HUES6 (cell line): ENCODE measurements at regions not wholly inside any gene's neighbourhood (a gene's known extent, or its start where the extent isn't known, plus 50 kb on each side); places are given as distances from the start of the nearest gene placed in this dataset.
"Not testable (repeated sequence)": the region's sequence is repeated elsewhere in the genome, so short reads cannot be mapped to it uniquely, and the experiment has no call there.

Experiments
- H3K27ac ChIP-seq: 2 replicates; pipeline ENCODE4 v1.7.0; 2013; ENCODE audit warnings: low read depth, mild to moderate bottlenecking, low read length, inconsistent platforms
- H3K27me3 ChIP-seq: 2 replicates; pipeline ENCODE4 v1.6.1; 2013; ENCODE audit warnings: low read length; ENCODE audit not compliant: control insufficient read depth, insufficient read depth
- H3K36me3 ChIP-seq: 2 replicates; pipeline ENCODE4 v1.6.1; 2013; ENCODE audit warnings: low read length; ENCODE audit not compliant: control insufficient read depth, insufficient read depth
- H3K4me1 ChIP-seq: 2 replicates; pipeline ENCODE4 v1.6.1; 2013; ENCODE audit warnings: low read length; ENCODE audit not compliant: control insufficient read depth, insufficient read depth
- H3K4me3 ChIP-seq: 2 replicates; pipeline ENCODE4 v1.5.1; 2013; ENCODE audit warnings: low read depth, low read length
- H3K9ac ChIP-seq: one replicate; pipeline ENCODE4 v1.6.1; 2013; ENCODE audit warnings: mild to moderate bottlenecking, low read length
- H3K9me3 ChIP-seq: 2 replicates; pipeline ENCODE4 v1.6.1; 2013; ENCODE audit warnings: low read depth, low read length; ENCODE audit not compliant: control insufficient read depth, insufficient read depth

- Histone ChIP-seq H3K27me3 (no peaks in the 10 kb centered on the region), H3K4me1 (no peaks in the 10 kb centered on the region), H3K4me3 (no peak overlapping the region), H3K9me3 (no peaks in the 10 kb centered on the region), H3K36me3 (no peaks in the 10 kb centered on the region), H3K27ac (no peak overlapping the region), H3K9ac (no peak overlapping the region)
Observed at GRCh38 chr12:71299541-71300376, 139.8 kb upstream of the LGR5 start.

GRCh38 chr12:71297930-71298329, 140.1 kb upstream of the TSPAN8 start:
- Histone ChIP-seq H3K4me3 (no peak overlapping the region), H3K27me3 (no peaks in the 10 kb centered on the region), H3K9ac (no peak overlapping the region), H3K4me1 (no peaks in the 10 kb centered on the region), H3K36me3 (no peaks in the 10 kb centered on the region), H3K9me3 (no peaks in the 10 kb centered on the region; the same call in 1 of the 2 replicates), H3K27ac (no peak overlapping the region)

GRCh38 chr12:71295953-71296352, 138.2 kb upstream of the TSPAN8 start:
- Histone ChIP-seq H3K4me1 (no peaks in the 10 kb centered on the region), H3K27me3 (no peaks in the 10 kb centered on the region), H3K9ac (no peak overlapping the region), H3K4me3 (no peak overlapping the region), H3K27ac (no peak overlapping the region), H3K9me3 (peaks cover 14% of the 10 kb centered on the region), H3K36me3 (no peaks in the 10 kb centered on the region)

- Histone ChIP-seq H3K9me3 (peaks cover 20% of the 10 kb centered on the region), H3K4me3 (no peak overlapping the region), H3K27me3 (no peaks in the 10 kb centered on the region), H3K36me3 (no peaks in the 10 kb centered on the region), H3K4me1 (no peaks in the 10 kb centered on the region), H3K27ac (no peak overlapping the region), H3K9ac (no peak overlapping the region)
Observed at GRCh38 chr12:71291746-71292145, 133.9 kb upstream of the TSPAN8 start.

- Histone ChIP-seq H3K4me3 (no peak overlapping the region), H3K4me1 (peaks cover 5% of the 10 kb centered on the region; the same call in 1 of the 2 replicates), H3K27me3 (no peaks in the 10 kb centered on the region), H3K9me3 (no peaks in the 10 kb centered on the region), H3K9ac (no peak overlapping the region), H3K36me3 (no peaks in the 10 kb centered on the region), H3K27ac (no peak overlapping the region)
Observed at GRCh38 chr12:71283883-71284282, 126.1 kb upstream of the TSPAN8 start.

- Histone ChIP-seq H3K27me3 (no peaks in the 10 kb centered on the region), H3K4me3 (no peak overlapping the region), H3K4me1 (peaks cover 5% of the 10 kb centered on the region; the same call in 1 of the 2 replicates), H3K27ac (no peak overlapping the region), H3K36me3 (no peaks in the 10 kb centered on the region), H3K9me3 (no peaks in the 10 kb centered on the region), H3K9ac (no peak overlapping the region)
Observed at GRCh38 chr12:71282925-71283324, 125.1 kb upstream of the TSPAN8 start.

GRCh38 chr12:71282020-71282419, 124.2 kb upstream of the TSPAN8 start:
- Histone ChIP-seq H3K4me1 (peaks cover 5% of the 10 kb centered on the region; the same call in 1 of the 2 replicates), H3K9me3 (no peaks in the 10 kb centered on the region), H3K27ac (no peak overlapping the region), H3K36me3 (no peaks in the 10 kb centered on the region), H3K4me3 (no peak overlapping the region), H3K27me3 (no peaks in the 10 kb centered on the region), H3K9ac (no peak overlapping the region)

- no peaks in the 10 kb centered on the region for H3K27me3 ChIP-seq
- peaks cover 5% of the 10 kb centered on the region; the same call in 1 of the 2 replicates for H3K4me1 ChIP-seq
- no peaks in the 10 kb centered on the region for H3K9me3 ChIP-seq
- H3K27ac ChIP-seq, result no peak overlapping the region
- no peak overlapping the region for H3K4me3 ChIP-seq
- H3K36me3 ChIP-seq, result no peaks in the 10 kb centered on the region
- no peak overlapping the region for H3K9ac ChIP-seq
Observed at GRCh38 chr12:71281425-71281824, 123.6 kb upstream of the TSPAN8 start.

- peaks cover 5% of the 10 kb centered on the region; the same call in 1 of the 2 replicates for H3K4me1 ChIP-seq
- H3K36me3 ChIP-seq, result no peaks in the 10 kb centered on the region
- H3K27ac ChIP-seq, result no peak overlapping the region
- no peak overlapping the region for H3K4me3 ChIP-seq
- no peak overlapping the region for H3K9ac ChIP-seq
- no peaks in the 10 kb centered on the region for H3K27me3 ChIP-seq
- no peaks in the 10 kb centered on the region for H3K9me3 ChIP-seq
Observed at GRCh38 chr12:71277866-71278265, 120.1 kb upstream of the TSPAN8 start.

GRCh38 chr12:71276541-71276940, 118.7 kb upstream of the TSPAN8 start:
- Histone ChIP-seq H3K9ac (no peak overlapping the region), H3K27ac (no peak overlapping the region), H3K9me3 (no peaks in the 10 kb centered on the region), H3K4me1 (no peaks in the 10 kb centered on the region), H3K4me3 (no peak overlapping the region), H3K27me3 (no peaks in the 10 kb centered on the region), H3K36me3 (no peaks in the 10 kb centered on the region)

- H3K36me3 ChIP-seq, H3K27ac ChIP-seq, H3K9me3 ChIP-seq, H3K27me3 ChIP-seq, H3K9ac ChIP-seq, H3K4me1 ChIP-seq, H3K4me3 ChIP-seq: not testable (repeated sequence)
Observed at GRCh38 chr12:71270794-71271193, 113.0 kb upstream of the TSPAN8 start.
